HEK293 (cell line): ENCODE measurements at regions not wholly inside any gene's neighbourhood (a gene's known extent, or its start where the extent isn't known, plus 50 kb on each side); places are given as distances from the start of the nearest gene placed in this dataset.

ENCODE experiments used
- CTCF ChIA-PET: fragments of 350-600 bp; formaldehyde crosslinking; extraction: SDS; loops from one replicate; lab custom pipeline; 2021; ENCODE audit warnings: antibody characterized with exemption; lab: Yijun Ruan, JAX
- POLR2A ChIA-PET: fragments of 300-600 bp; formaldehyde crosslinking; extraction: SDS; loops from one replicate; lab custom pipeline; 2020; ENCODE audit warnings: antibody characterized with exemption, inconsistent platforms; lab: Yijun Ruan, JAX
- H3K27ac ChIP-seq: fragments of 200-500 bp; sonication (Bioruptor generic); 2 replicates; pipeline ENCODE4 v1.5.1; 2014; ENCODE audit warnings: low read depth, low read length, control low read depth, inconsistent platforms; ENCODE audit errors: extremely low read depth
- H3K36me3 ChIP-seq, 2 experiments: fragments of 200-500 bp in 1 of 2; sonication (Bioruptor generic) in 1 of 2; 1 replicate in 1 of 2; 2 replicates in 1 of 2; pipeline ENCODE4 v1.5.1; 2014 to 2017; ENCODE audit warnings: inconsistent platforms in 2 of 2, low read length in 2 of 2; ENCODE audit not compliant: control insufficient read depth in 2 of 2, insufficient read depth in 1 of 2
- H3K4me1 ChIP-seq: fragments of 200-500 bp; sonication (Bioruptor generic); 2 replicates; pipeline ENCODE4 v1.5.1; 2014; ENCODE audit warnings: mild to moderate bottlenecking, low read length, inconsistent platforms; ENCODE audit not compliant: control insufficient read depth, insufficient read depth
- H3K4me3 ChIP-seq: 2 replicates; pipeline ENCODE4 v1.5.1; 2011; ENCODE audit warnings: low read depth, mild to moderate bottlenecking, control low read depth, low read length, moderate library complexity
- H3K9me3 ChIP-seq: fragments of 200-500 bp; sonication (Bioruptor generic); 2 replicates; pipeline ENCODE4 v1.5.1; 2014; ENCODE audit warnings: low read depth, low read length, inconsistent platforms; ENCODE audit not compliant: control insufficient read depth, insufficient read depth
- MZF1 ChIP-seq: fragments of 450-650 bp; formaldehyde crosslinking; IDR thresholded peaks from 2 replicates; pipeline ENCODE4 v1.5.1; 2017; ENCODE audit warnings: missing biosample characterization, missing genetic modification characterization, borderline replicate concordance
- REPIN1 ChIP-seq: fragments of 450-650 bp; formaldehyde crosslinking; IDR thresholded peaks from 2 replicates; pipeline ENCODE4 v1.5.1; 2017; ENCODE audit warnings: missing biosample characterization, missing genetic modification characterization, low read depth
- REST ChIP-seq: fragments of 450-650 bp; formaldehyde crosslinking; IDR thresholded peaks from 2 replicates; pipeline ENCODE4 v1.5.1; 2016; ENCODE audit warnings: missing biosample characterization, missing genetic modification characterization
- SP2 ChIP-seq: fragments of 450-650 bp; formaldehyde crosslinking; IDR thresholded peaks from 2 replicates; pipeline ENCODE4 v1.5.1; 2016; ENCODE audit warnings: missing biosample characterization, missing genetic modification characterization
- ZIC2 ChIP-seq: fragments of 450-650 bp; formaldehyde crosslinking; IDR thresholded peaks from 2 replicates; pipeline ENCODE4 v1.5.1; 2016; ENCODE audit warnings: missing biosample characterization, missing genetic modification characterization
- ZNF19 ChIP-seq: fragments of 450-650 bp; formaldehyde crosslinking; IDR thresholded peaks from 2 replicates; pipeline ENCODE4; 2016; ENCODE audit warnings: missing biosample characterization, missing genetic modification characterization, low read depth
- ZNF473 ChIP-seq: fragments of 450-650 bp; formaldehyde crosslinking; IDR thresholded peaks from 2 replicates; pipeline ENCODE4 v1.5.1; 2017; ENCODE audit warnings: missing biosample characterization, missing genetic modification characterization
- ZNF555 ChIP-seq: fragments of 450-650 bp; formaldehyde crosslinking; conservative IDR thresholded peaks from 2 replicates; pipeline ENCODE4 v1.5.1; 2017; ENCODE audit warnings: missing biosample characterization, mild to moderate bottlenecking, missing genetic modification characterization, inconsistent platforms
- ZNF639 ChIP-seq: fragments of 450-650 bp; formaldehyde crosslinking; IDR thresholded peaks from 2 replicates; pipeline ENCODE4 v1.5.1; 2016; ENCODE audit warnings: missing biosample characterization, missing genetic modification characterization
- TF ChIP-seq, protein P1 (sequence below): fragments of 450-650 bp; formaldehyde crosslinking; IDR thresholded peaks from 2 replicates; pipeline ENCODE4 v1.5.1; 2016; ENCODE audit warnings: missing biosample characterization, missing genetic modification characterization
- TF ChIP-seq, protein P2 (sequence below): fragments of 450-650 bp; formaldehyde crosslinking; conservative IDR thresholded peaks from 2 replicates; pipeline ENCODE4 v1.5.1; 2016; ENCODE audit warnings: low read depth, missing biosample characterization, missing genetic modification characterization
- TF ChIP-seq, protein P3 (sequence below): fragments of 450-650 bp; formaldehyde crosslinking; IDR thresholded peaks from 2 replicates; pipeline ENCODE4 v1.5.1; 2017; ENCODE audit warnings: missing biosample characterization, missing genetic modification characterization
- TF ChIP-seq, protein P4 (sequence below): fragments of 450-650 bp; formaldehyde crosslinking; IDR thresholded peaks from 2 replicates; pipeline ENCODE4 v1.5.1; 2017; ENCODE audit warnings: missing biosample characterization, missing genetic modification characterization
- TF ChIP-seq, protein P5 (sequence below): fragments of 450-650 bp; formaldehyde crosslinking; IDR thresholded peaks from 2 replicates; pipeline ENCODE4 v1.5.1; 2017; ENCODE audit warnings: missing biosample characterization, missing genetic modification characterization

DNA sequence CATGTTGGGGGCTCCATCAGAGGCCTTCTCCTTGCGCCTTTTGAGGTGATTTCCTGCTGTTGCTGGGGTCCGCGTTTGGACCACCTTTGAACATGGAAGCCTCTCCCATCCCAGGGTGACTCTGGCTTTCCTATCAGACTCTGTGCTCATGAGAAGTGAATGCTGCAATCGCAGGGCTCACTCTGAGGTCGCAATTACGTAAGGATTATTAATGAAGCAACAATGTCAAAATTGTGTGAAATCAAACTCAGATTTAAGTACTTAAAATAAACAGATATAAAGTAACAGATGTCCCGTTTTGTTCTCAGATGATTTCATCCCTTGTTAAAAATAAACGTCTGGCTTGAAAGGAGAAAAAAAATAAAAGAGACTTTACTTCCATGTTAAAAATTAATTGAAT lies 634.2 kb downstream of the BNC2 start:
- Histone ChIP-seq H3K4me3 (no peak overlapping the region), H3K9me3 (no peaks in the 10 kb centered on the region), H3K27ac (no peak overlapping the region), H3K36me3 (no peaks in the 10 kb centered on the region), H3K4me1 (no peaks in the 10 kb centered on the region)
- TF ChIP-seq SP2 (no peak), MZF1 (tag by site-specific recombination) (no peak), REPIN1 (tag by site-specific recombination) (no peak), ZNF555 (no peak)
- TF ChIP-seq, protein P1, sequence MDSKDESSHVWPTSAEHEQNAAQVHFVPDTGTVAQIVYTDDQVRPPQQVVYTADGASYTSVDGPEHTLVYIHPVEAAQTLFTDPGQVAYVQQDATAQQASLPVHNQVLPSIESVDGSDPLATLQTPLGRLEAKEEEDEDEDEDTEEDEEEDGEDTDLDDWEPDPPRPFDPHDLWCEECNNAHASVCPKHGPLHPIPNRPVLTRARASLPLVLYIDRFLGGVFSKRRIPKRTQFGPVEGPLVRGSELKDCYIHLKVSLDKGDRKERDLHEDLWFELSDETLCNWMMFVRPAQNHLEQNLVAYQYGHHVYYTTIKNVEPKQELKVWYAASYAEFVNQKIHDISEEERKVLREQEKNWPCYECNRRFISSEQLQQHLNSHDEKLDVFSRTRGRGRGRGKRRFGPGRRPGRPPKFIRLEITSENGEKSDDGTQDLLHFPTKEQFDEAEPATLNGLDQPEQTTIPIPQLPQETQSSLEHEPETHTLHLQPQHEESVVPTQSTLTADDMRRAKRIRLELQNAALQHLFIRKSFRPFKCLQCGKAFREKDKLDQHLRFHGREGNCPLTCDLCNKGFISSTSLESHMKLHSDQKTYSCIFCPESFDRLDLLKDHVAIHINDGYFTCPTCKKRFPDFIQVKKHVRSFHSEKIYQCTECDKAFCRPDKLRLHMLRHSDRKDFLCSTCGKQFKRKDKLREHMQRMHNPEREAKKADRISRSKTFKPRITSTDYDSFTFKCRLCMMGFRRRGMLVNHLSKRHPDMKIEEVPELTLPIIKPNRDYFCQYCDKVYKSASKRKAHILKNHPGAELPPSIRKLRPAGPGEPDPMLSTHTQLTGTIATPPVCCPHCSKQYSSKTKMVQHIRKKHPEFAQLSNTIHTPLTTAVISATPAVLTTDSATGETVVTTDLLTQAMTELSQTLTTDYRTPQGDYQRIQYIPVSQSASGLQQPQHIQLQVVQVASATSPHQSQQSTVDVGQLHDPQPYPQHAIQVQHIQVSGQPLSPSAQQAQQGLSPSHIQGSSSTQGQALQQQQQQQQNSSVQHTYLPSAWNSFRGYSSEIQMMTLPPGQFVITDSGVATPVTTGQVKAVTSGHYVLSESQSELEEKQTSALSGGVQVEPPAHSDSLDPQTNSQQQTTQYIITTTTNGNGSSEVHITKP: no peak
- CTCF ChIA-PET: no interaction called here
- POLR2A ChIA-PET: no interaction called here

- H3K4me1 ChIP-seq: no peaks in the 10 kb centered on the region
- POLR2A ChIA-PET: no interaction called here
- no peak overlapping the region for H3K27ac ChIP-seq
- CTCF ChIA-PET: no interaction called here
- no peaks in the 10 kb centered on the region for H3K9me3 ChIP-seq
- H3K36me3 ChIP-seq: no peaks in the 10 kb centered on the region
- H3K4me3 ChIP-seq: no peak overlapping the region
- TF ChIP-seq ZIC2 (tag by site-specific recombination): no peak
- TF ChIP-seq, protein P2, sequence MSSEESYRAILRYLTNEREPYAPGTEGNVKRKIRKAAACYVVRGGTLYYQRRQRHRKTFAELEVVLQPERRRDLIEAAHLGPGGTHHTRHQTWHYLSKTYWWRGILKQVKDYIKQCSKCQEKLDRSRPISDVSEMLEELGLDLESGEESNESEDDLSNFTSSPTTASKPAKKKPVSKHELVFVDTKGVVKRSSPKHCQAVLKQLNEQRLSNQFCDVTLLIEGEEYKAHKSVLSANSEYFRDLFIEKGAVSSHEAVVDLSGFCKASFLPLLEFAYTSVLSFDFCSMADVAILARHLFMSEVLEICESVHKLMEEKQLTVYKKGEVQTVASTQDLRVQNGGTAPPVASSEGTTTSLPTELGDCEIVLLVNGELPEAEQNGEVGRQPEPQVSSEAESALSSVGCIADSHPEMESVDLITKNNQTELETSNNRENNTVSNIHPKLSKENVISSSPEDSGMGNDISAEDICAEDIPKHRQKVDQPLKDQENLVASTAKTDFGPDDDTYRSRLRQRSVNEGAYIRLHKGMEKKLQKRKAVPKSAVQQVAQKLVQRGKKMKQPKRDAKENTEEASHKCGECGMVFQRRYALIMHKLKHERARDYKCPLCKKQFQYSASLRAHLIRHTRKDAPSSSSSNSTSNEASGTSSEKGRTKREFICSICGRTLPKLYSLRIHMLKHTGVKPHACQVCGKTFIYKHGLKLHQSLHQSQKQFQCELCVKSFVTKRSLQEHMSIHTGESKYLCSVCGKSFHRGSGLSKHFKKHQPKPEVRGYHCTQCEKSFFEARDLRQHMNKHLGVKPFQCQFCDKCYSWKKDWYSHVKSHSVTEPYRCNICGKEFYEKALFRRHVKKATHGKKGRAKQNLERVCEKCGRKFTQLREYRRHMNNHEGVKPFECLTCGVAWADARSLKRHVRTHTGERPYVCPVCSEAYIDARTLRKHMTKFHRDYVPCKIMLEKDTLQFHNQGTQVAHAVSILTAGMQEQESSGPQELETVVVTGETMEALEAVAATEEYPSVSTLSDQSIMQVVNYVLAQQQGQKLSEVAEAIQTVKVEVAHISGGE: no peak
- no peak for TF ChIP-seq ZNF473 (tag by site-specific recombination)
- no peak for TF ChIP-seq ZNF19 (tag by site-specific recombination)
- TF ChIP-seq, protein P3, sequence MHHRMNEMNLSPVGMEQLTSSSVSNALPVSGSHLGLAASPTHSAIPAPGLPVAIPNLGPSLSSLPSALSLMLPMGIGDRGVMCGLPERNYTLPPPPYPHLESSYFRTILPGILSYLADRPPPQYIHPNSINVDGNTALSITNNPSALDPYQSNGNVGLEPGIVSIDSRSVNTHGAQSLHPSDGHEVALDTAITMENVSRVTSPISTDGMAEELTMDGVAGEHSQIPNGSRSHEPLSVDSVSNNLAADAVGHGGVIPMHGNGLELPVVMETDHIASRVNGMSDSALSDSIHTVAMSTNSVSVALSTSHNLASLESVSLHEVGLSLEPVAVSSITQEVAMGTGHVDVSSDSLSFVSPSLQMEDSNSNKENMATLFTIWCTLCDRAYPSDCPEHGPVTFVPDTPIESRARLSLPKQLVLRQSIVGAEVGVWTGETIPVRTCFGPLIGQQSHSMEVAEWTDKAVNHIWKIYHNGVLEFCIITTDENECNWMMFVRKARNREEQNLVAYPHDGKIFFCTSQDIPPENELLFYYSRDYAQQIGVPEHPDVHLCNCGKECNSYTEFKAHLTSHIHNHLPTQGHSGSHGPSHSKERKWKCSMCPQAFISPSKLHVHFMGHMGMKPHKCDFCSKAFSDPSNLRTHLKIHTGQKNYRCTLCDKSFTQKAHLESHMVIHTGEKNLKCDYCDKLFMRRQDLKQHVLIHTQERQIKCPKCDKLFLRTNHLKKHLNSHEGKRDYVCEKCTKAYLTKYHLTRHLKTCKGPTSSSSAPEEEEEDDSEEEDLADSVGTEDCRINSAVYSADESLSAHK (tag by site-specific recombination): no peak
- TF ChIP-seq, protein P4, sequence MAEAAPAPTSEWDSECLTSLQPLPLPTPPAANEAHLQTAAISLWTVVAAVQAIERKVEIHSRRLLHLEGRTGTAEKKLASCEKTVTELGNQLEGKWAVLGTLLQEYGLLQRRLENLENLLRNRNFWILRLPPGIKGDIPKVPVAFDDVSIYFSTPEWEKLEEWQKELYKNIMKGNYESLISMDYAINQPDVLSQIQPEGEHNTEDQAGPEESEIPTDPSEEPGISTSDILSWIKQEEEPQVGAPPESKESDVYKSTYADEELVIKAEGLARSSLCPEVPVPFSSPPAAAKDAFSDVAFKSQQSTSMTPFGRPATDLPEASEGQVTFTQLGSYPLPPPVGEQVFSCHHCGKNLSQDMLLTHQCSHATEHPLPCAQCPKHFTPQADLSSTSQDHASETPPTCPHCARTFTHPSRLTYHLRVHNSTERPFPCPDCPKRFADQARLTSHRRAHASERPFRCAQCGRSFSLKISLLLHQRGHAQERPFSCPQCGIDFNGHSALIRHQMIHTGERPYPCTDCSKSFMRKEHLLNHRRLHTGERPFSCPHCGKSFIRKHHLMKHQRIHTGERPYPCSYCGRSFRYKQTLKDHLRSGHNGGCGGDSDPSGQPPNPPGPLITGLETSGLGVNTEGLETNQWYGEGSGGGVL (tag by site-specific recombination): no peak
- TF ChIP-seq, protein P5, sequence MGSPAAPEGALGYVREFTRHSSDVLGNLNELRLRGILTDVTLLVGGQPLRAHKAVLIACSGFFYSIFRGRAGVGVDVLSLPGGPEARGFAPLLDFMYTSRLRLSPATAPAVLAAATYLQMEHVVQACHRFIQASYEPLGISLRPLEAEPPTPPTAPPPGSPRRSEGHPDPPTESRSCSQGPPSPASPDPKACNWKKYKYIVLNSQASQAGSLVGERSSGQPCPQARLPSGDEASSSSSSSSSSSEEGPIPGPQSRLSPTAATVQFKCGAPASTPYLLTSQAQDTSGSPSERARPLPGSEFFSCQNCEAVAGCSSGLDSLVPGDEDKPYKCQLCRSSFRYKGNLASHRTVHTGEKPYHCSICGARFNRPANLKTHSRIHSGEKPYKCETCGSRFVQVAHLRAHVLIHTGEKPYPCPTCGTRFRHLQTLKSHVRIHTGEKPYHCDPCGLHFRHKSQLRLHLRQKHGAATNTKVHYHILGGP: no peak
- TF ChIP-seq ZNF639 (tag by site-specific recombination): no peak
- TF ChIP-seq REST: no peak
- TF ChIP-seq MZF1 (tag by site-specific recombination): no peak
These were observed 633.6 kb downstream of the BNC2 start for GRCh38 chr9:16236882-16237281.
